DMS114 treated with DMSO at 0.1 percent for 48 hours (cell line): ENCODE measurements at regions not wholly inside any gene's neighbourhood (a gene's known extent, or its start where the extent isn't known, plus 50 kb on each side); places are given as distances from the start of the nearest gene placed in this dataset.

Experiments used
- DNase-seq: peaks from one replicate; lab custom pipeline; 2025; ENCODE audit not compliant: unreplicated experiment; lab: John Stamatoyannopoulos, UW

DNA sequence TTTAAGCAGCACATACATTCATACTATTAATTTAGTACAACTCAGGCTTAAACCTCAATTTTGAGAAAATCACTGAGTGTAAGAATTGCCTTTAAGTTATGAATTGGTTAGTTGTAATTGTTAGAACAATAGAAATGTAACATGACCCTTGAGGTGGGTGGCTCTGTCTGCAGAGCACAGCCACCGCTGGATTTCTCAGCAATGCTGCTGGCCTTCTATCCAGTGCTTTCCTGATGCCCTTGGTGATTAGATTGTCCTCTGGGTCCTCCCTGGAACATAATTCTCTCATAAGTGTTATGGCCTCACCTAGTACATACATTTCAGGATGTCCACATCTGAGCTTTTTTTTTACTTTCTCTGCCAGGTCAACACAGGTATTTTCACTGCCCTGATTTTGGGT is 213.2 kb downstream of the SLC7A11 start:
- DNase-seq, result no peak

DNA sequence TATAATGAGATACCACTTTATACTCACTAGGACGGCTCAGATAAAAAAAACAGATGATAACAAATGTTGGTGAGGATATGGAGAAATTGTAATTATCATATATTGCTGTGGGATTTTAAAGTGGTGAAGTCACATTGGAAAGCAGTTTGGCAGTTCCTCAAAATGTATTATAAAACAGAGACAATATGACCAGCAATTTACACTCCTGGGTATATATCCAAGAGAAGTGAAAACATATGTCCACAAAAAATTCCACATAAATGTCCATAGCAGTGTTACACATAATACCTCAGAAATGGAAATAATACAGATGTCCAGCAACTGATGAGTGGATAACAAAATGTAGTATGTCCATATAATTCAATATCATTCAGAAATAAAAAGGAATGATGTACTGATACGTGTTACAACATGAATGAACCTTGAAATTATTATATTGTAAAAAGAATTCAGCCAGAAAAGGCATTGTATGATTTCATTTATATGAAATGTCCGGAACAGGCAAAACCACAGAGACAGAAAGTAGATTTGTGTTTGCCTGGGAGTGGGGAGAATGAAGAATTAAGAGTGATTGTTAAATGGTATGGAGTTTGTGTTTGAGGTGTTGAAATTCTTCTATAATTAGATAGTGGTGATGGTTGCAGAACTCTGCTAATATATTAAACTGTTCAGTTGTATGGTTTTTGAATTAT is 220.9 kb downstream of the SLC7A11 start:
- no peak for DNase-seq

DNA sequence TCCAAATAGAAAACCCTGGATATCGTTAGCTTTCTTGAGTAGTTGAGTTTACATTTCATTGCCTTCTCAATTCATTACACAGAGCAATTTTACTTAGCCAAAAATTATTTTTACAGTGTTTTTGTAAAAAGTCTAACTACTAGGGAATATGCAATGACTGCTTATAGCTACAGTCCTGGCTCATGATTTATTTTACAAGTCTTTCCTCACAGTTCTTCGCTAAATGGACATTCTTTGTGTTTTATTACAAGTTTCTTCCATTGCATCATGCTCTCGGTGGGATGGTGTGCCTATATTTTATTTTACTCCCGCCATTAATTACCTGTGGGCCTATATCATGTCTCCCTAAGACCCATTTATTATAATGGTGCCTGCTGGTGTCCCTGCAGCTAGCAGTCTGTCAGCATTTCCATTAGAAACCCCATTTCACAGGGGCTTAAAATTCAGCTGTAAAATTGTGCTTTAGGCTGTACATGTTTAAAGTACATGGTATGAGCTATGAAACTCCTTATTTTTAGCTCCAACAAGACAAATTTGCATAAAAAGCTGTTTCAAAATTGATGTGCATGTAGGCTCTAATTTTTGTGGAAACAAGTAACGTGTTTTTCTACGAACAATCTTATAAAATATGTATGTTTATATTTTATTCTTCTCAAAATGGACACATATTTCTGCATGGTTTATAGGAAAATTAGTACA is 227.4 kb downstream of the SLC7A11 start:
- no peak for DNase-seq

DNA sequence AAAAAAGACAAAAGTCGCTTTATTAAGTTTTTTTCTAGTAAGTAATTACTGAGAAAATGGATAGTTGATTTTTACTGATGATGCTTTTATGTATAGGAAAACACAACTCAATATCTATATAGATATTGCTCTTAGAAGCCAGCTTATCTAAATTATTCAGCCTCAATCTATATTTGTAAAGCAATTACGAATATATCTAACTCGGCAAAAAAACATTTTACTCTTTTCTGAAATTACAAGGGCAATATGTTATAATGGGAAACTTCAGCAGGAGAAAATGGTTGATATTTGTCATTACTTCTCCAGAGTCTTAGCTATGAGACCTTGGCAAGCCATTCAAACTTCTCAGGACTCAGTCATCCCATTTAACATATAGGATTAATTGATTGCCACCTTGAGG is 228.5 kb downstream of the SLC7A11 start:
- DNase-seq, result no peak

DNA sequence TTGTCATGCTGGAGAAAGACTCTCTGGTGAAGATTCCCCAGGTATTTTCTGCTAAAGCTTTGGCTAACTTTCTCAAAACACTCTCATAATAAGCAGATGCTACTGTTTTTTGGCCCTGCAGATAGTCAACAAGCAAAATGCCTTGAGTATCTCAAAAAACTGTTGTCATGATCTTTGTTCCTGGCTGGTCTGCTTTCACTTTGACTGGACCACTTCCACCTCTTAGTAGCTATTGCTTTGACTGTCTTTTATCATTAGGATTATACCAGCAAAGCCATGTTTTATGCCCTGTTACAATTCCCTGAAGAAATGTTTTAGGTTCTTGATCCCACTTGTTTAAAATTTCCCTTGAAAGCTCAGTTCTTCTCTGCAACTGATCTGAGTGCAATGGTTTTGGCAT is 231.5 kb downstream of the SLC7A11 start:
- DNase-seq, result no peak

DNA sequence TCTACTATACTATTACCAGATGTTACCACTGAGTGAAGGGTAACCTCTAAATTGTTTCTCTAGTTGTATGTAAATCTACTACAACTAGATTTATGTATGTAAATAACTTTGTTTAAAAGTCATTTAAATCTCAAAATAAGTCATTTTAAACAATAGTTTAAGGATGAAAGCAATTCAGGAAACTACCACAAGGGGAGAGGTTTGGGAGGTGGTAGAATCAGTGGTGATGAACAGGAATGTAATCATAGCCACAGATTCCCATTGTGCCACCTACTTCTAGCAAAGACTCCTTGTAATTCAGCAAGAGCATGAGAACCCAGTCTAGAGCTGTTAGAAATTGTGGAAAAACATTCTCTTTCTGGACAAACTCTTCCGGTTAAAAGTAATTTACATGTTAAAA is 234.6 kb downstream of the SLC7A11 start:
- DNase-seq, result no peak

DNA sequence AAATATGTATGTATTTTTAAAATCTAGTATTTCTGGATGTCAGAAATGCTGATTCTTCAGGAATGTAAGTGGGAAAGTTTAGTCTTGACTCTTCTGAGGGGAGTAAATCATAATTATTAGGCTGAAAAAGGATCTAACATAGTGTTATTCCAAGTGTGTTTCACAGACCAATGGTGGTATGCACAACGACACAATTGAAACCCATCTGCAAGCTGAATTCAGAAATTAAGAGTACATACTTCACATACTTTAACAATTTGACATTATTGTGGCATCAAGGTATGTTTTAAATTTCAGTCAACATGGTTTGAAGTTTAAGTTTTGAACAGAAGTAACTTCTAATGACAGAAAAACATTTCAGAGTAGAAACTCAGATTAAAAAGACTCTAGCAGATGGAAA is 236.7 kb downstream of the SLC7A11 start:
- no peak for DNase-seq

DNA sequence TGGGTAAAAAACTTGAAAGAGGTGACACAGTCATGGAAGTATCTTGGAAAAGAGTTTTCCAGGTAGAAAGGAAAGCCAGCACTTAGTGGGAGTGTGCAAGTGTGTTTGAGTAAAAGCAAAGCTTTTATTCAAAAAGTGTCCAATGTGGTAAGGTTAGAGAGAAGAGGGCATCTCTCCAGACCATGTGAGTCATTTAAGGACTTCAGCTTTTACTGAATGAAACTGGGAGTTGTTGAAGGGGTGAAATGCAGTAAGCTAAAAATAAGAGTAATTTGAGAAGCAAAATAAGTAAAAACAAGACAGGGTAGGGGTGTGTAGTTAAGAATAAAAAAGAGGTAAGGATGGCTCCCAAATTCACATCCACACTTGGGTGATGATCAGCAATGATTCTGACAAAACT is 238.9 kb downstream of the SLC7A11 start:
- no peak for DNase-seq

DNA sequence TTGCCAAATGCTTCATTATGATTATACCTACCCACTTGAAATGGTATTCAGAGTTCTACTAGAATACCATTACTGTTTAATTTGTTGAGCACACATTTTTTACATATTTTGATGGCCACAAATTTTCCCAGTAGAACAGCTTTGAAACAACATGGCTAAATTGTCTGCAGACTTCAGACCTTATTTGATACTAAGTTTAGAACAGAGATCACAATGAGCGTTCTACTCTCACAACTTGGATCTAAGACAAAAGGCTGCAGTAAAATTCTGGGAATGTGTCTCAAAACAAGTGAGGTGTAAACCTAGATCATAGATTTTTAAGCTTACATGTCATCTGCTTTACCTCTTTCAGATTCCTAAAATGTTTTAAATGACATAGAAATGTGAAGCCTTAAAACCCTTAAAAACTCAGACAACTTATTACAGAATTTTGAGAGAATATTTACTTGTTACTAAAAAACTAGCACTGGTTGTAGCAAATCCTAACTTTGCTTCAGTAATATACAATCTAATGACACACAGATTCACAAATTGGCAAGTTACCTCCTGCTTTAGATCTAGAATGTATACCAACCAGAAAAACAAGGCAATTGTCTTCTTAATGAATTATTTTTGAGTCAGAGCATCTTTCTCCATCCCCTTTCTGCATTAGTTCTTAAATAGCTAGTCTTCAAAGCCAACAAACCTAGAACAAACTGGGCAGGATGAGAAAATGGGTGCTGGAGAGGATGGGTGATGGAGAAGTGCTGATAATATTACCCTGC is 243.3 kb downstream of the SLC7A11 start:
- DNase-seq, result no peak

DNA sequence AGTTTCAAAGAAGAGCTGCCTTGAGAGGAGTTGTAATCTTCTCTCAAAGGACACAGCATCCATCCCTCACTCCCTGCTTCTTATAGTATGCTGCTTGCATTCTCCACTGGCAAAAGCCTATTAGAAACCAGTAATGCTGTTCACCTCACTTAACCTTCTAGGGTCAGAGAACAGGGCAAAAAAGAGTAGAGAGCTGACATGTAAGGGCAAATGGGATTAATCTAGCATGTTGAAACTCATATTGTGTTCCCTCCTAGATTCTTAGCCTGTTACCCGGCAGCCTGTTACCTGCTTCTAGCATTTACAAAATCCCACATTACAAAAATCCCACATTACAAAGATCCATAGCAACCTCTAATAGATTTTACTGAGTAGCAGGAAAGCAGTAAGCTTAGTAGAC is 244.7 kb downstream of the SLC7A11 start:
- DNase-seq, result no peak

DNA sequence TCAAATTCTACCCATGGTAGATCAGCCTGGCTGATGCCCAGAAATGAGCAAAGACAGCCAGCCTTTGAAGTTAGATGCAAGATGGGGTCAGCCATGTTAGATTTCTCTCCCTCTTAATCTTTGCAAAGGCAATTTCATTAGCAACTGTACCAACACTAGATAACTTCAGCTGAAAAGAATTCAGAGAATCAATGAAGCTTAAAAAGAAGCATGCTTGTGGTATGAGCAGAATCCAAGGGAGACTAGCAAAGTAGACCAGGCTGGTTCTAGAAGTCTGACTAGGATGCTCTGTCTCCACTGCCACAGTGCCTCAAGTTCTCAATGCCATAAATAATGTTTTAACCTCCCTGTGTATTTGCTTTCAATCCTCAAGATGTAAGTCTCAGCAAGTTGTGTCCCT is 247.3 kb downstream of the SLC7A11 start:
- no peak for DNase-seq

DNA sequence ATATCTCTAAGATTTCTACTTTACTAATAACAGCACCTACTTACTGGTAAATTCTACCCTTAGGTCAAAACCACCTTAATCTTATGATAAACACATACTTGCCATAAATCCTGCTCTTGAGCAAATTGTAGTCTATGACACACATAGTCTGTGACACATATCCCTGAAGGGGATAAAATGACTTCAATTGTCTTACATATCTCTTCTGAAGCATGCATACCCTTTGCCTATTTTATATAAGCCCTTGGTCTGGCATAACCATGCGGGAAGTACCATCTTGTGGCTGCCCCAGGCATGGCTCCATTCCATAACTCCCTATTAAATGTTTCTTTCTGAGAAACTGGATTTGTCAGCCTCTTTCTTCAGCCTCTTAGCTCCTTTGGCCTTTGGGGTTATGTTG is 248.9 kb downstream of the SLC7A11 start:
- no peak for DNase-seq

DNA sequence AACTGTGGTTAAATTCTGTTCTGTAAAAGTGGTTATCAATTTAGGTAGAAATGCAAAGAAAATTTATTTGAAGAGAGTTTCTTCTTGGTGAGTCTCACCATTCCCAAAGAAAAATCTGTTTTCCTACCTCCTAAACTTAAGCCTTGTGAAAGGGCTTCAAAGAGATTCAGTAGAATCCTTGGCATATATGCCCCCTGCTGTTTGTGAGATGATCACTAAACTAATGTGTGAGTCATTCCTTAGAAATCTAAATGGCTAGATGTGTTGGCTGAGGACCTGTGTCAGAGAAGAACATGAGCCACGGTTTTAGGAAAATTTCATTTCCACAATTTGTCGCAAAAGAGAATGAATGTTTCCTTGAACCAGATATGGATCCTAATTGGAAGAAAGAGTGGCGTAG is 260.9 kb downstream of the SLC7A11 start:
- DNase-seq, result no peak

DNA sequence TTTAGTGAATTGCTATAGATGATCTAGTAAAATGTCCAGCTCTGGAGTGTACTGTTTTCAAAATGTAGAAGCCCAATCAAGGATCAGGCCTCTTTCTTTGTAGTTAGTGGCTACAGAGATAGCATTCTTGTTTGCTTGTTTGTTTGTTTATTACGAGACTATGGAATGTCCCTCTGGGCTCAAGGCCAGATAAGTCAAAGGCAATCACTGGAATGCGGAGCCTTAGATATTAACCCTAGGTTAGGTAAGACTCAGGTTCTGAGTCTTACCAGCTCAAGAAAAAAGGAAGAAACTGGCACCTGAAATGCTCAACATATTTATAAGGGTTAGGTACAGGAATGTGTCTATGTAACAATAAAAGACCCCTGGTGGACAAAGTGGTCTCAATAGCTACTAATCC is 261.5 kb downstream of the SLC7A11 start:
- no peak for DNase-seq

DNA sequence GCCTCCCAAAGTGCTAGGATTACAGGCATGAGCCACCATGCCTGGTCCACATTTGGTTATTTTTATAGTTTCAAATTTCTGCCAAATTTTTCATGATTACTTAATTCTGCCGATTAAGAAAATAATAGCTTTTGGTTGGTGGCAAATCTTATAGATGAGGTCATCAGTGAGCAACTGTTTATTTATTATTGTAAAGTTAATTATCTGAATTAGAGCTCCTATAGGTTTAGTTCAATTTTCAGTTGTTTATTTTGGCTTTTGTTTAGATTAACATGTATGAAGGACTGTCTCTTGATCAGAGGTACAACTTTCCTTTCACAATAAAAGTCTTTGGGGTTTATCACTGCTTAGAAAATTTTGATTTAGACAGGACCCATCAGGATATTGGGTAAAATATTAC is 262.2 kb downstream of the SLC7A11 start:
- DNase-seq, result no peak

DNA sequence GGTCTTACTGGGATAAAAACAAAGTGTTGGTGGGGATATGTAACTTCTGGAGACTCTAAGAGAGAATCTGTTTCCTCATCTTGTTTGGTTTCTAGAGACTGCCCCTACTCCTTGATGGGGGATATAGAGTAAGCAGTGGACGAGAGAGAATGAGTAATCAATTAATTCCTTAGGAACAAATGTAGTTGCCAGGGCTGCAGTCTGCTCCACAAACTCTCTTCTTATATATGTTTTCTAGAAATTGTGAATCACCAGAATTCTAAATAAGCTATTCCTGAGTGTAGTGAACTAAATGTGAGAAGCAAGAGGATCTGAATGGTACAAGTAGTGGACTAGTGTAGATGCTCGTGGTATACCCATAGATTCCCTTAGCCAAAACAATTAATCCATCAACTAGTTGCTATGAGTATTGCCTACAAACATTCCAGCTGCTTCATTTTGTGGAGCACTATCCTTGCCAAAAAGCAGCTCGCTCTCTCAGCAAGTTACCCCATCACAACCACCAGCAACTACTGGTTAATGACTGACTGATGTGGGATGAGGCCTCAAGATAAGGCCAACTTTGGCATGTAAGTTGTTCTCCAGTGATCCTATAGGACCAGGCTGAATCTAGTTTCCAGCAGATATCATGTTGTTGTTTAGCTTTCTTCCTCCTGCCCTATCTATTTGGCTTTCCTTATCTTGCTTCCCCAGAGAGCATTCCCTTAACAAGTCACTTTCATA is 273.0 kb downstream of the SLC7A11 start:
- DNase-seq, result no peak

DNA sequence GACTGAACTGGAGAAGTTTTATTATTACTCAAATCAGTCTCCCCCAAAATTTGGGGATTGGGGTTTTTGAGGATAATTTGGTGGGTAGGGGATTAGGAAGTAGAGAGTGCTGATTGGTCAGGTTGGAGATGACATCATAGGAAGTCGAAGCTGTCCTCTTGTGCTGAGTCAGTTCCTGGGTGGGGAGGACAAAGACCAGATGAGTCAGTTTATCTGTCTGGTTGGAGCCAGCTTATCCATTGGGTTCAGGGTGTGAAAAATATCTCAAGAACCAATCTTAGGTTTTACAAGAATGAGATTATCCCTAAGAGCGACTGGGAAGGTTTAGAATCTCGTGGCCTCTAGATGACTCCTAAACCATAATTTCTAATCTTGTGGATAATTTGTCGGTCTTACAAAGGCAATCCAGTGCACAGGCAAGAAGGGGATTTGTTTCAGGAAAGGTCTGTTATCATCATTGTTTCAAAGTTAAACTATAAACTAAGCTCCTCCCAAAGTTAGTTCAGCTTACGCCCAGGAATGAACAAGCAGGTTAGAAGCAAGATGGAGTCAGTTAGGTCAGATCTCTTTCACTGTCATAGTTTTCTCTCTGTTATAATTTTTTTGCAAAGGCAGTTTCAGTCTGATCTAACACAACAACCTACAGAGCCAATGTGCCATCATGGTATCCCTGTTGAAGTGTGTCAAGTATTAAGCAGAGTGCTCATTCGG is 274.5 kb downstream of the SLC7A11 start:
- DNase-seq, result no peak

DNA sequence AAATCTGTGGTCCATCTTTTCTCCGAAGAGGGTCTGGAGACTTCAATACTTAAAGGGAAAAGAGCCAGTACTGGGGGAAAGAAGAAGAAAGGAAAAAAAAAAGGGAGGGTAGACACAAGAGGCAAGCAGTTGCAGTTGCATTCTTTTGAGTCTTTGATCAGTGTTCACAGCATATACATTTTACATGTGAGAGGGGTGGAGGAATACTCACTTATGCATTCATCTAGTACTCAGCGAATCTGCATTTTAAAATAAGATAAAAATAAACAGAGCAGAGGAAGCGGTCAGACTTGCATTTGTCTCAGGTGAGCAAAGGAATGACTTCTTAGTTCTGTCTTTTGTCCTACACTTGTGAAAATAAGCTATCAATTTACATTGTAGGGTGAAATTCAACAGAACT is 275.6 kb downstream of the SLC7A11 start:
- no peak for DNase-seq

DNA sequence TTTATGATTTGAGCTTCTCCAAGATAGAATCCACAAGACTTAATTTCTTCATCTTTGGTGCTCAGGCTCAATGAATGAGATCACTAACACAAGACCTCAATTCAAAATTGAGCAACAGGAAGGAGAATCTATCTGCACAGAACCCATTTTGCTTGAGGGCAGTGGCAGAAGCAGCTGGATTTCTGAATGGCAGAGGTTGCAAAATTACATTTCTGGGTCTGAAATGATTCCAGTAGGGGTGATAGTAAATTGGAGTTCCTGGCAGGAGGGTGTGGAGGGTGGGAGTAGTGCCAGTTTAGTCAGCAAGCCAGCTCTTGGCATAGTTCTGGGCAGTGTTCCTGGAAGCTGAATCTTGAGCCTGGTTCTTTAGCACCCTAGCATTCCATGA is 281.1 kb downstream of the SLC7A11 start:
- no peak for DNase-seq

DNA sequence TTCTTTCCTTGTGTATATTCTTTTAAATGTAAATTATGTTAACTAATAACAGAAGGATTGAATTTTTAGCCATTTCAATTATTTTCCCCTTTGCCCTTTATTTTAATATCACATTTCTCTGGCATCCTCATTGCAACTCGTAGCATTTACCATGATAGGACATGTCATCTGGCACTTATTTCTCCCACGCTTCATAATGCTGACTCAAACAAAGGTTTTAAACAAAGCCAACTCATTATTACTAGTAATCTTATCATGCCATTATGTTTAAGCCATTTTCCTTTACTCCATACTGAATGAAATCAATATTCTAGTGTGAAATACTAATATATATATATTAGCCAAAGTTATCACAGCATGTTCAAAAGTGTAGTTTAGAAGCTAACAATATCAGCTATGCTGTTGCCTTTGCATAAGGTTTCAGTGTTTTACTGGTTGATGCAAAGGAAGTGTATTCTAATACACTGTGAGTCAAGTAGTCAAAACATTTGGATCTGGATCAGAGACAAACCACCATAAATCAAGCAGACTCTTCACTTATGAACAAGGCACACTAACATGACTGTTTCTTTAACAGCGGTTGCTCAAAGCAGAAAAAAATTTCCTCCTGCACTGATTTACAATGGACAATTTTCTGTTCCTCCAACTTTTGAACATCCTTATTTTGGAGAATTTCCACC is 281.6 kb downstream of the SLC7A11 start:
- no peak for DNase-seq
